HCT116 (cell line): ENCODE measurements at regions not wholly inside any gene's neighbourhood (a gene's known extent, or its start where the extent isn't known, plus 50 kb on each side); places are given as distances from the start of the nearest gene placed in this dataset.

Experiments
- ATAC-seq: fragments of 200-7000 bp; cut with Tn5 transposase; 2 replicates; pipeline ENCODE4 v1.9.1; 2020; ENCODE audit warnings: mild to moderate bottlenecking, moderate library complexity
- BruUV-seq: library from RNA; stranded (reverse); fragments of 400-500 nt; replicated peaks from 2 replicates; lab custom pipeline; 2021; lab: Mats Ljungman, UMichigan
- CTCF ChIA-PET: fragments of 300-600 bp; sonication (Branson Sonifier 250); formaldehyde crosslinking; loops from one replicate; lab custom pipeline; 2021; ENCODE audit warnings: antibody characterized with exemption; lab: Charles Lee
- POLR2A ChIA-PET: fragments of 300-600, 350-600 bp; sonication (Branson Sonifier 250); formaldehyde crosslinking; loops from one replicate; lab custom pipeline; 2021; ENCODE audit warnings: antibody characterized with exemption; lab: Charles Lee
- RAD21 ChIA-PET, 2 experiments: fragments of 300-600 bp; sonication (Branson Sonifier 250); formaldehyde crosslinking; loops; one replicate each; lab custom pipeline; 2023; ENCODE audit warnings: low total read pairs in 2 of 2; ENCODE audit not compliant: uncharacterized antibody in 2 of 2, unreplicated experiment in 2 of 2, low non-redundant PET in 1 of 2; lab: Charles Lee
- DNase-seq: peaks from one replicate; pipeline ENCODE4 v3.0.0-alpha.2; 2010; ENCODE audit warnings: low read depth, low spot score
- H2AFZ ChIP-seq: fragments of 200-600 bp; shearing (Covaris generic), sonication (generic); 2 replicates; pipeline ENCODE4 v1.6.1; 2017; ENCODE audit warnings: low read depth, mixed run types, mixed read lengths, antibody characterized with exemption, low read length; ENCODE audit not compliant: poor library complexity, severe bottlenecking
- H3K27ac ChIP-seq: 2 replicates; pipeline ENCODE4 v1.5.1; 2012; ENCODE audit warnings: low read depth, low read length
- H3K27me3 ChIP-seq: fragments of 200-600 bp; sonication (generic); 2 replicates; pipeline ENCODE4 v1.6.1; 2016; ENCODE audit warnings: mixed run types, low read length, mixed read lengths; ENCODE audit not compliant: insufficient read depth
- H3K36me3 ChIP-seq, 2 experiments: fragments of 200-500 bp in 1 of 2; fragments of 200-600 bp in 1 of 2; sonication (Bioruptor generic) in 1 of 2; sonication (generic) in 1 of 2; 2 replicates each; pipeline versions ENCODE4 v1.5.1 to v1.6.1; 2014 to 2016; ENCODE audit warnings: low read length in 2 of 2, inconsistent platforms in 1 of 2, mixed read lengths in 1 of 2, mixed run types in 1 of 2; ENCODE audit not compliant: insufficient read depth in 2 of 2, control insufficient read depth in 1 of 2
- H3K4me1 ChIP-seq, 2 experiments: fragments of 200-600 bp in 1 of 2; sonication (generic) in 1 of 2; 2 replicates each; pipeline versions ENCODE4 v1.5.1 to v1.6.1; 2012 to 2017; ENCODE audit warnings: low read length in 2 of 2, inconsistent platforms in 1 of 2, mild to moderate bottlenecking in 1 of 2, mixed read lengths in 1 of 2, mixed run types in 1 of 2, moderate library complexity in 1 of 2; ENCODE audit not compliant: insufficient read depth in 2 of 2, control insufficient read depth in 1 of 2
- H3K4me2 ChIP-seq: fragments of 200-600 bp; sonication (generic); 2 replicates; pipeline ENCODE4 v1.6.1; 2017; ENCODE audit warnings: mixed run types, low read length, mixed read lengths
- H3K4me3 ChIP-seq, 2 experiments: fragments of 200-600 bp in 1 of 2; sonication (generic) in 1 of 2; replicated peaks in 1 of 2; 2 replicates each; pipeline ENCODE4 v1.5.1; 2011 to 2016; ENCODE audit warnings: low read length in 2 of 2, control low read depth in 1 of 2, low read depth in 1 of 2, mild to moderate bottlenecking in 1 of 2, mixed read lengths in 1 of 2, mixed run types in 1 of 2
- H3K79me2 ChIP-seq: fragments of 200-600 bp; sonication (generic); 2 replicates; pipeline ENCODE4 v1.6.1; 2017; ENCODE audit warnings: mild to moderate bottlenecking, mixed run types, low read length, moderate library complexity, mixed read lengths; ENCODE audit not compliant: insufficient read depth
- H3K9ac ChIP-seq: fragments of 200-600 bp; sonication (generic); 2 replicates; pipeline ENCODE4 v1.6.1; 2016; ENCODE audit warnings: low read length, mixed read lengths
- H3K9me2 ChIP-seq: fragments of 200-600 bp; sonication (generic), shearing (Covaris generic); 2 replicates; pipeline ENCODE4 v1.6.1; 2017; ENCODE audit warnings: mixed run types, mild to moderate bottlenecking, moderate library complexity; ENCODE audit not compliant: insufficient read depth
- H3K9me3 ChIP-seq, 2 experiments: fragments of 200-500 bp in 1 of 2; fragments of 200-600 bp in 1 of 2; sonication (Bioruptor generic) in 1 of 2; sonication (generic) in 1 of 2; 2 replicates each; pipeline ENCODE4 v1.6.1; 2014 to 2017; ENCODE audit warnings: low read length in 2 of 2, mixed read lengths in 2 of 2, inconsistent platforms in 1 of 2, low read depth in 1 of 2, mild to moderate bottlenecking in 1 of 2, mixed run types in 1 of 2, moderate library complexity in 1 of 2; ENCODE audit not compliant: control insufficient read depth in 1 of 2, insufficient read depth in 1 of 2
- H4K20me1 ChIP-seq: fragments of 200-600 bp; sonication (generic), shearing (Covaris generic); 2 replicates; pipeline ENCODE4 v1.6.1; 2017; ENCODE audit warnings: mixed run types, mild to moderate bottlenecking, moderate library complexity; ENCODE audit not compliant: insufficient read depth
- EGR1 ChIP-seq: IDR thresholded peaks from 2 replicates; pipeline ENCODE4 v1.6.1; 2012; ENCODE audit warnings: low read depth
- ELF1 ChIP-seq: IDR thresholded peaks from 2 replicates; pipeline ENCODE4 v1.6.1; 2012; ENCODE audit warnings: low read depth, borderline replicate concordance
- EZH2 ChIP-seq: fragments of 200-600 bp; sonication (generic); IDR thresholded peaks from 2 replicates; pipeline ENCODE4 v1.6.1; 2017; ENCODE audit warnings: antibody characterized with exemption, mixed run types
- EZH2phosphoT487 ChIP-seq: fragments of 200-600 bp; IDR thresholded peaks from 2 replicates; pipeline ENCODE4 v1.6.1; 2018; ENCODE audit warnings: antibody characterized with exemption, borderline replicate concordance
- FOSL1 ChIP-seq: IDR thresholded peaks from 2 replicates; pipeline ENCODE4 v1.6.1; 2012; ENCODE audit warnings: low read depth
- JUND ChIP-seq: IDR thresholded peaks from 2 replicates; pipeline ENCODE4 v1.6.1; 2012
- MAX ChIP-seq: IDR thresholded peaks from 2 replicates; pipeline ENCODE4 v1.6.1; 2012
- POLR2AphosphoS5 ChIP-seq: IDR thresholded peaks from 2 replicates; pipeline ENCODE4 v1.6.1; 2011; ENCODE audit warnings: mild to moderate bottlenecking, low read depth, low read length, moderate library complexity
- RAD21 ChIP-seq: IDR thresholded peaks from 2 replicates; pipeline ENCODE4 v1.6.1; 2012; ENCODE audit warnings: low read depth, mild to moderate bottlenecking
- REST ChIP-seq: IDR thresholded peaks from 2 replicates; pipeline ENCODE4 v1.6.1; 2012; ENCODE audit warnings: low read depth
- TCF7L2 ChIP-seq: IDR thresholded peaks from 2 replicates; pipeline ENCODE4 v1.7.0; 2011; ENCODE audit warnings: borderline replicate concordance, inconsistent platforms; ENCODE audit not compliant: insufficient read depth, insufficient read length; ENCODE audit errors: extremely low read depth
- YY1 ChIP-seq: IDR thresholded peaks from 2 replicates; pipeline ENCODE4 v1.6.1; 2011; ENCODE audit warnings: low read length, low read depth, moderate library complexity, mild to moderate bottlenecking; ENCODE audit not compliant: insufficient replicate concordance; ENCODE audit errors: extremely low read depth
- ZFX ChIP-seq: fragments of 450-650 bp; IDR thresholded peaks from 2 replicates; pipeline ENCODE4 v1.6.1; 2017
- ZNF274 ChIP-seq: fragments of 200-500 bp; sonication (Bioruptor generic); IDR thresholded peaks from 2 replicates; pipeline ENCODE4 v1.6.1; 2014; ENCODE audit warnings: mild to moderate bottlenecking, low read depth, low read length, inconsistent platforms
- intact Hi-C: fragments of 100-400 bp; cut with micrococcal nuclease; formaldehyde crosslinking; loops from 2 replicates; pipeline ENCODE4 v1.10.0; 2022
- TF ChIP-seq, protein P1 (sequence below), 3 experiments: fragments of 200-600 bp in 1 of 3; sonication (generic) in 1 of 3; IDR thresholded peaks in 2 of 3; conservative IDR thresholded peaks in 1 of 3; 2 replicates each; pipeline ENCODE4 v1.5.1; 2012 to 2017; ENCODE audit warnings: low read depth in 2 of 3, low read length in 2 of 3, antibody characterized with exemption in 1 of 3, borderline replicate concordance in 1 of 3, control low read depth in 1 of 3, mild to moderate bottlenecking in 1 of 3, mixed read lengths in 1 of 3, mixed run types in 1 of 3, moderate library complexity in 1 of 3; ENCODE audit not compliant: insufficient read depth in 1 of 3
- TF ChIP-seq, protein P2 (sequence below): IDR thresholded peaks from 2 replicates; pipeline ENCODE4 v1.6.1; 2012
- TF ChIP-seq, protein P3 (sequence below): IDR thresholded peaks from 2 replicates; pipeline ENCODE4 v1.6.1; 2011; ENCODE audit warnings: mild to moderate bottlenecking, low read length, moderate library complexity; ENCODE audit not compliant: insufficient replicate concordance; ENCODE audit errors: extremely low read depth

GRCh38 chr7:16315280-16315679, 106.1 kb downstream of the CRPPA start:
- H3K36me3 ChIP-seq: no peaks in the 10 kb centered on the region
- no peaks in the 10 kb centered on the region for H3K9me3 ChIP-seq
- intact Hi-C loops: no loop called here
- H3K4me2 ChIP-seq: no peak overlapping the region
- ChIA-PET POLR2A (no interaction called here), CTCF (no interaction called here)
- ATAC-seq: no peak
- H3K4me1 ChIP-seq: peaks cover 19 to 23% of the 10 kb centered on the region in 2 experiments
- H3K9me2 ChIP-seq: no peaks in the 10 kb centered on the region
- H3K27ac ChIP-seq: no peak overlapping the region
- H4K20me1 ChIP-seq: no peaks in the 10 kb centered on the region
- no peak for DNase-seq
- no peak overlapping the region for H3K4me3 ChIP-seq
- no peak overlapping the region for H3K9ac ChIP-seq
- no peaks in the 10 kb centered on the region for H3K27me3 ChIP-seq
- TF ChIP-seq ZNF274 (no peak), EZH2 (no peak), MAX (no peak), YY1 (no peak), EZH2phosphoT487 (no peak), FOSL1 (no peak), ZFX (no peak), TCF7L2 (no peak), EGR1 (no peak), ELF1 (no peak), POLR2AphosphoS5 (no peak), REST (no peak), RAD21 (no peak), JUND (no peak)
- TF ChIP-seq, protein P1, sequence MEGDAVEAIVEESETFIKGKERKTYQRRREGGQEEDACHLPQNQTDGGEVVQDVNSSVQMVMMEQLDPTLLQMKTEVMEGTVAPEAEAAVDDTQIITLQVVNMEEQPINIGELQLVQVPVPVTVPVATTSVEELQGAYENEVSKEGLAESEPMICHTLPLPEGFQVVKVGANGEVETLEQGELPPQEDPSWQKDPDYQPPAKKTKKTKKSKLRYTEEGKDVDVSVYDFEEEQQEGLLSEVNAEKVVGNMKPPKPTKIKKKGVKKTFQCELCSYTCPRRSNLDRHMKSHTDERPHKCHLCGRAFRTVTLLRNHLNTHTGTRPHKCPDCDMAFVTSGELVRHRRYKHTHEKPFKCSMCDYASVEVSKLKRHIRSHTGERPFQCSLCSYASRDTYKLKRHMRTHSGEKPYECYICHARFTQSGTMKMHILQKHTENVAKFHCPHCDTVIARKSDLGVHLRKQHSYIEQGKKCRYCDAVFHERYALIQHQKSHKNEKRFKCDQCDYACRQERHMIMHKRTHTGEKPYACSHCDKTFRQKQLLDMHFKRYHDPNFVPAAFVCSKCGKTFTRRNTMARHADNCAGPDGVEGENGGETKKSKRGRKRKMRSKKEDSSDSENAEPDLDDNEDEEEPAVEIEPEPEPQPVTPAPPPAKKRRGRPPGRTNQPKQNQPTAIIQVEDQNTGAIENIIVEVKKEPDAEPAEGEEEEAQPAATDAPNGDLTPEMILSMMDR (IDR thresholded peaks at IDR 0.05 in 2 of 3, conservative IDR thresholded peaks at IDR 0.05 in 1 of 3; ENCODE audit: borderline replicate concordance in 1 of 3, insufficient read depth in 1 of 3, low read depth in 2 of 3, low read length in 2 of 3): no peak
- TF ChIP-seq, protein P2, sequence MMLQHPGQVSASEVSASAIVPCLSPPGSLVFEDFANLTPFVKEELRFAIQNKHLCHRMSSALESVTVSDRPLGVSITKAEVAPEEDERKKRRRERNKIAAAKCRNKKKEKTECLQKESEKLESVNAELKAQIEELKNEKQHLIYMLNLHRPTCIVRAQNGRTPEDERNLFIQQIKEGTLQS: no peak
- TF ChIP-seq, protein P3, sequence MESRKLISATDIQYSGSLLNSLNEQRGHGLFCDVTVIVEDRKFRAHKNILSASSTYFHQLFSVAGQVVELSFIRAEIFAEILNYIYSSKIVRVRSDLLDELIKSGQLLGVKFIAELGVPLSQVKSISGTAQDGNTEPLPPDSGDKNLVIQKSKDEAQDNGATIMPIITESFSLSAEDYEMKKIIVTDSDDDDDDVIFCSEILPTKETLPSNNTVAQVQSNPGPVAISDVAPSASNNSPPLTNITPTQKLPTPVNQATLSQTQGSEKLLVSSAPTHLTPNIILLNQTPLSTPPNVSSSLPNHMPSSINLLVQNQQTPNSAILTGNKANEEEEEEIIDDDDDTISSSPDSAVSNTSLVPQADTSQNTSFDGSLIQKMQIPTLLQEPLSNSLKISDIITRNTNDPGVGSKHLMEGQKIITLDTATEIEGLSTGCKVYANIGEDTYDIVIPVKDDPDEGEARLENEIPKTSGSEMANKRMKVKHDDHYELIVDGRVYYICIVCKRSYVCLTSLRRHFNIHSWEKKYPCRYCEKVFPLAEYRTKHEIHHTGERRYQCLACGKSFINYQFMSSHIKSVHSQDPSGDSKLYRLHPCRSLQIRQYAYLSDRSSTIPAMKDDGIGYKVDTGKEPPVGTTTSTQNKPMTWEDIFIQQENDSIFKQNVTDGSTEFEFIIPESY: no peak
- TF ChIP-seq, all 23 proteins: peak for 0
- Histone ChIP-seq H2AFZ (no peak overlapping the region), H3K79me2 (no peaks in the 10 kb centered on the region)
- RAD21 ChIA-PET: no interaction called here
- no TSS peak for BruUV-seq
